HL-60 (cell line): ENCODE measurements at regions not wholly inside any gene's neighbourhood (a gene's known extent, or its start where the extent isn't known, plus 50 kb on each side); places are given as distances from the start of the nearest gene placed in this dataset.

Experiments used
- DNase-seq, 2 experiments: peaks; one replicate each; pipeline ENCODE4 v3.0.0-alpha.2; 2010 to 2020; ENCODE audit warnings: low read depth in 1 of 2, low spot score in 1 of 2
- H3K27ac ChIP-seq: fragments of 250-450 bp; sonication (Bioruptor Pico); replicated peaks from 2 replicates; pipeline ENCODE4 v1.5.1; 2020; ENCODE audit warnings: mild to moderate bottlenecking, moderate library complexity
- H3K27me3 ChIP-seq: fragments of 250-450 bp; sonication (Bioruptor Pico); 2 replicates; pipeline ENCODE4 v1.5.1; 2021; ENCODE audit warnings: mild to moderate bottlenecking, moderate library complexity; ENCODE audit not compliant: insufficient read depth, poor library complexity, severe bottlenecking
- H3K4me3 ChIP-seq: replicated peaks from 2 replicates; pipeline ENCODE4 v1.5.1; 2011; ENCODE audit warnings: mild to moderate bottlenecking, control low read depth, low read length; ENCODE audit not compliant: insufficient read depth
- GABPA ChIP-seq: IDR thresholded peaks from 2 replicates; pipeline ENCODE4 v1.6.1; 2012; ENCODE audit warnings: low read depth
- POLR2AphosphoS5 ChIP-seq: IDR thresholded peaks from 2 replicates; pipeline ENCODE4 v1.6.1; 2012; ENCODE audit warnings: low read depth
- SPI1 ChIP-seq: IDR thresholded peaks from 2 replicates; pipeline ENCODE4 v1.6.1; 2012; ENCODE audit warnings: low read depth, mild to moderate bottlenecking, borderline replicate concordance
- TF ChIP-seq, protein P1 (sequence below): IDR thresholded peaks from one replicate; pipeline ENCODE4 v1.5.1; 2011; ENCODE audit warnings: low read length, control low read depth, inconsistent platforms; ENCODE audit not compliant: insufficient read depth
- TF ChIP-seq, protein P2 (sequence below): IDR thresholded peaks from 2 replicates; pipeline ENCODE4 v1.6.1; 2012; ENCODE audit warnings: low read depth; ENCODE audit not compliant: insufficient replicate concordance

DNA sequence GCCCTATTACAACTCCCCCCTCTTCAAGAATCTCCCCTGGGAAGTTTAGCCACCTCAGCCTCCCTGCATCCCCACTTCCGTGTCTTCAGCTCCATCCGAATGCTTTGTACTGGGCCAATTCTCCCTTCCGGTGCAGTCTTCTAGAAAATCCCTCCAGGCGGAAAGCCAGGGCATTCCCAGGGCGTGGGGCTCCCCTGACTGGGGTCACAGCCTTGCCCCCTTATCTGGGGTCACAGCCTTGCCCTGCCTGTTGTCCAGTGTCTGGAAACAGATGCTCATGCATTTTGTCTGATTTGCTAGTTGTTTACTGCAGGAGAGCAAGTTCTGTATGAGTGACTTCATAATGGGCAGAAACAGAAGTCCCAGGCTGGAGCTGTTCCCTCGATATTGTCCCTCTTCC lies 112.5 kb upstream of the TCERG1L start:
- no peak overlapping the region for H3K4me3 ChIP-seq
- no peak overlapping the region for H3K27ac ChIP-seq
- H3K27me3 ChIP-seq, result no peaks in the 10 kb centered on the region
- DNase-seq, result no peak
- TF ChIP-seq POLR2AphosphoS5, result no peak
- TF ChIP-seq, protein P1, sequence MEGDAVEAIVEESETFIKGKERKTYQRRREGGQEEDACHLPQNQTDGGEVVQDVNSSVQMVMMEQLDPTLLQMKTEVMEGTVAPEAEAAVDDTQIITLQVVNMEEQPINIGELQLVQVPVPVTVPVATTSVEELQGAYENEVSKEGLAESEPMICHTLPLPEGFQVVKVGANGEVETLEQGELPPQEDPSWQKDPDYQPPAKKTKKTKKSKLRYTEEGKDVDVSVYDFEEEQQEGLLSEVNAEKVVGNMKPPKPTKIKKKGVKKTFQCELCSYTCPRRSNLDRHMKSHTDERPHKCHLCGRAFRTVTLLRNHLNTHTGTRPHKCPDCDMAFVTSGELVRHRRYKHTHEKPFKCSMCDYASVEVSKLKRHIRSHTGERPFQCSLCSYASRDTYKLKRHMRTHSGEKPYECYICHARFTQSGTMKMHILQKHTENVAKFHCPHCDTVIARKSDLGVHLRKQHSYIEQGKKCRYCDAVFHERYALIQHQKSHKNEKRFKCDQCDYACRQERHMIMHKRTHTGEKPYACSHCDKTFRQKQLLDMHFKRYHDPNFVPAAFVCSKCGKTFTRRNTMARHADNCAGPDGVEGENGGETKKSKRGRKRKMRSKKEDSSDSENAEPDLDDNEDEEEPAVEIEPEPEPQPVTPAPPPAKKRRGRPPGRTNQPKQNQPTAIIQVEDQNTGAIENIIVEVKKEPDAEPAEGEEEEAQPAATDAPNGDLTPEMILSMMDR, result no peak
- TF ChIP-seq, protein P2, sequence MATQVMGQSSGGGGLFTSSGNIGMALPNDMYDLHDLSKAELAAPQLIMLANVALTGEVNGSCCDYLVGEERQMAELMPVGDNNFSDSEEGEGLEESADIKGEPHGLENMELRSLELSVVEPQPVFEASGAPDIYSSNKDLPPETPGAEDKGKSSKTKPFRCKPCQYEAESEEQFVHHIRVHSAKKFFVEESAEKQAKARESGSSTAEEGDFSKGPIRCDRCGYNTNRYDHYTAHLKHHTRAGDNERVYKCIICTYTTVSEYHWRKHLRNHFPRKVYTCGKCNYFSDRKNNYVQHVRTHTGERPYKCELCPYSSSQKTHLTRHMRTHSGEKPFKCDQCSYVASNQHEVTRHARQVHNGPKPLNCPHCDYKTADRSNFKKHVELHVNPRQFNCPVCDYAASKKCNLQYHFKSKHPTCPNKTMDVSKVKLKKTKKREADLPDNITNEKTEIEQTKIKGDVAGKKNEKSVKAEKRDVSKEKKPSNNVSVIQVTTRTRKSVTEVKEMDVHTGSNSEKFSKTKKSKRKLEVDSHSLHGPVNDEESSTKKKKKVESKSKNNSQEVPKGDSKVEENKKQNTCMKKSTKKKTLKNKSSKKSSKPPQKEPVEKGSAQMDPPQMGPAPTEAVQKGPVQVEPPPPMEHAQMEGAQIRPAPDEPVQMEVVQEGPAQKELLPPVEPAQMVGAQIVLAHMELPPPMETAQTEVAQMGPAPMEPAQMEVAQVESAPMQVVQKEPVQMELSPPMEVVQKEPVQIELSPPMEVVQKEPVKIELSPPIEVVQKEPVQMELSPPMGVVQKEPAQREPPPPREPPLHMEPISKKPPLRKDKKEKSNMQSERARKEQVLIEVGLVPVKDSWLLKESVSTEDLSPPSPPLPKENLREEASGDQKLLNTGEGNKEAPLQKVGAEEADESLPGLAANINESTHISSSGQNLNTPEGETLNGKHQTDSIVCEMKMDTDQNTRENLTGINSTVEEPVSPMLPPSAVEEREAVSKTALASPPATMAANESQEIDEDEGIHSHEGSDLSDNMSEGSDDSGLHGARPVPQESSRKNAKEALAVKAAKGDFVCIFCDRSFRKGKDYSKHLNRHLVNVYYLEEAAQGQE, result no peak
- no peak for TF ChIP-seq SPI1
- no peak for TF ChIP-seq GABPA

DNA sequence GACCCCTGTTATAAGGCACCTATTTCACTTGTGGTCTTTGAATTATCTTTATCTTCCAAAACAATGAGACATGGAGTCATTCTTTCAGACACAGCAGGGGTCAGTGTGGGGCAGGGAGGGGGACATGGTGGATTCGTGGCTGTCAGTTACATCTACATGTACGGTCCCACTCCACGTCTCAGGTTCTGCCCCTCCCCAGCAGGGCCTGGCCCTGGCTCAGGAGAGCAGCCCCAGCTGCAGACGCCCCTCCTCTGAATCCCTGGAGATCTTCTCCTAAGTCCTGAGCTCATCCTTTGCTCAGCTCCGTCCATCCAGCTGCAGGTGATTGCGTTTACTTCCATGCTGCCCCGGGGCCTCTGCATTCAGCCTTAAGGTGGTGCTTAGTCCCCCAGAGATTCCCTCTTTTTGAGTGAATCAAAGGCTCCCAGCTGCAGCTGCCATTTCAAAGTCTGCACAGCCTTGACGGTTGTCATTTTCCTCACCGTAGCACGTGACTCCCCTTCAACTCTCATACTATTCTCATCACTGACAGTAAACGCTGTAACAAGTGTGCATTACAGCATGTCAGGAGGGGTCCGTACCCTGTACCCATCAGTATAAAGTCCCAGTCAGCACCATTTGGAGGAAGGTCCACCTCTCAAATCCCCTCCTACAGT lies 113.4 kb upstream of the TCERG1L start:
- DNase-seq, result no peak
- Histone ChIP-seq H3K27me3 (no peaks in the 10 kb centered on the region), H3K27ac (no peak overlapping the region), H3K4me3 (no peak overlapping the region)
- TF ChIP-seq, protein P2, result no peak
- no peak for TF ChIP-seq SPI1
- TF ChIP-seq GABPA, result no peak
- TF ChIP-seq POLR2AphosphoS5, result no peak
- TF ChIP-seq, protein P1, result no peak

DNA sequence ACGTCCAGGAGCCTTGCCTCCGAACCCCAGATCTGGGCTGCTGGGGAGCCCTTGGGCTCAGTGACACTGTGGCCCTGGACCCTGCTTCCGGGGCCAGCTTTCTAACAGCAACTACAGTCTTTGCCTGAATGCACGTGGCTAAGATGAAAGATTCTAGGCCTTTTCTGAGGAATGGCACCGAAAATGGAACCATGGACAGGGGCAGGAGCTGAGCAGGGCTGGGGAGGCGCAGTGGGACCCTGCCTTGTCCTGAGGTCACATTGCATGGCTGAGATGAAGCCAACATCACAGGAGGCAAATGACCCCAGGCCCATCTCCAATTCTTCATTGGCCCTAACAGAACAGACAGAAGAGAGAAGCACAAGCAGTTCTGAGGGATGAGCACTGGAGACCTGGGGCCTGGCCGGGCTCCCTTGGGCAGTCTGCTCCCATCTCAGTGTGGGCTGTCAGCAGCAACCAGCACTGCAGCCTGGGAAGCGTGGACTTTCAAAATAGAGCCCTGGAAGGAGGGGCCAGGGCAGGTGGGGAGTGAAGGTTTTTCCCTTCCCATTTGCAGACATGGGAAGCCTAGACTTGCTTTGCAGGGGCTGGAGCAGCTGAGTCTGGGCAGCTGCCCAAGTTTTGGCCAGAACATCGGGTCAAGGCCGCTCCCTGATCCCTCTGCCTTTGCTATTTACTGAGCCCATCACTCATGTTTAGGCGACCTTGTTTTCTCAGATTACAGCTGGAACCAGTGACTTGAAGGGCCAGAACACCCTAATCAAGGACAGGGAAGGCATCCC lies 114.4 kb upstream of the TCERG1L start:
- H3K27ac ChIP-seq, result no peak overlapping the region
- TF ChIP-seq GABPA, result no peak
- TF ChIP-seq, protein P2, result peak; percentile 43
- no peaks in the 10 kb centered on the region for H3K27me3 ChIP-seq
- H3K4me3 ChIP-seq, result no peak overlapping the region
- DNase-seq, result no peak
